ENCODE measurements at regions not wholly inside any gene's neighbourhood (a gene's known extent, or its start where the extent isn't known, plus 50 kb on each side); places are given as distances from the start of the nearest gene placed in this dataset.

GRCh38 chr9:117595650-117596049, 108.6 kb upstream of the TLR4 start:
- TF ChIP-seq POLR2A (IDR thresholded peaks at IDR 0.05; ENCODE audit: low read depth, low read length) (no peak), POLR2AphosphoS5 (IDR thresholded peaks at IDR 0.05; ENCODE audit: low read depth, low read length) (no peak), TAF1 (IDR thresholded peaks at IDR 0.05; ENCODE audit: borderline replicate concordance, low read depth, low read length) (no peak)

Data from GM12892 (cell line).